ENCODE measurements at regions not wholly inside any gene's neighbourhood (a gene's known extent, or its start where the extent isn't known, plus 50 kb on each side); places are given as distances from the start of the nearest gene placed in this dataset.

GRCh38 chr20:43839793-43840199 lies 74.9 kb upstream of the TOX2 start:
- TF ChIP-seq CTCF (IDR thresholded peaks at IDR 0.05): no peak
- TF ChIP-seq POLR2A (IDR thresholded peaks at IDR 0.05): no peak

Measured in right lobe of liver (tissue), 4 donors.